ENCODE measurements at regions not wholly inside any gene's neighbourhood (a gene's known extent, or its start where the extent isn't known, plus 50 kb on each side); places are given as distances from the start of the nearest gene placed in this dataset.

DNA sequence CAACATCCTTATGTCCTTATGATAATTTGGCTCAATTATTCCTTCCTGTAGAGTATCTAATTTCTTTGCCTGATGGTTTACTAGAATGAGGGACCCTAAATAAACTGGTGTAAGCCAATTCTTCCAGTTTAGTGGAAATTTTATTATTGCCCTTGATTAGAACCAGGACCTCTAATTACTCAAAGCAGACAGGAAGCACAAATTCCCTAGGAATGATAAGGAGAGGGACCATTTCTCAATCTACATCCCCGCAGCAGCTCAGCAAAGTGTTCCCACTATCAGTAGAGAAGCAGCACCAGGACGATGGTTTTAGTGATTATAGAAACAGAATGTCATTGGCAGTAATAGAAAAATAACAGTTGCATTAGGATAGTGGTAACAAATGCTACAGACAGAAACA, 97.1 kb downstream of the PLPPR4 start:
- Histone ChIP-seq H3K27ac (no peak overlapping the region), H3K4me3 (no peak overlapping the region), H3K4me1 (replicated peaks) (no peaks in the 10 kb centered on the region), H3K27me3 (replicated peaks; ENCODE audit: insufficient read depth) (no peaks in the 10 kb centered on the region), H3K9me3 (no peaks in the 10 kb centered on the region), H3K36me3 (no peaks in the 10 kb centered on the region)
- DNase-seq (ENCODE audit: low spot score) = no peak
- TF ChIP-seq, protein P1, sequence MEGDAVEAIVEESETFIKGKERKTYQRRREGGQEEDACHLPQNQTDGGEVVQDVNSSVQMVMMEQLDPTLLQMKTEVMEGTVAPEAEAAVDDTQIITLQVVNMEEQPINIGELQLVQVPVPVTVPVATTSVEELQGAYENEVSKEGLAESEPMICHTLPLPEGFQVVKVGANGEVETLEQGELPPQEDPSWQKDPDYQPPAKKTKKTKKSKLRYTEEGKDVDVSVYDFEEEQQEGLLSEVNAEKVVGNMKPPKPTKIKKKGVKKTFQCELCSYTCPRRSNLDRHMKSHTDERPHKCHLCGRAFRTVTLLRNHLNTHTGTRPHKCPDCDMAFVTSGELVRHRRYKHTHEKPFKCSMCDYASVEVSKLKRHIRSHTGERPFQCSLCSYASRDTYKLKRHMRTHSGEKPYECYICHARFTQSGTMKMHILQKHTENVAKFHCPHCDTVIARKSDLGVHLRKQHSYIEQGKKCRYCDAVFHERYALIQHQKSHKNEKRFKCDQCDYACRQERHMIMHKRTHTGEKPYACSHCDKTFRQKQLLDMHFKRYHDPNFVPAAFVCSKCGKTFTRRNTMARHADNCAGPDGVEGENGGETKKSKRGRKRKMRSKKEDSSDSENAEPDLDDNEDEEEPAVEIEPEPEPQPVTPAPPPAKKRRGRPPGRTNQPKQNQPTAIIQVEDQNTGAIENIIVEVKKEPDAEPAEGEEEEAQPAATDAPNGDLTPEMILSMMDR (IDR thresholded peaks at IDR 0.05) = no peak
- TF ChIP-seq POLR2A (IDR thresholded peaks at IDR 0.05) = no peak
- no peak for TF ChIP-seq POLR2AphosphoS5 (IDR thresholded peaks at IDR 0.05)
- 90% methylated on average over 2 of the region's 2 CpGs for WGBS
- intact Hi-C loops (cut with DNase I) = no loop called here

DNA sequence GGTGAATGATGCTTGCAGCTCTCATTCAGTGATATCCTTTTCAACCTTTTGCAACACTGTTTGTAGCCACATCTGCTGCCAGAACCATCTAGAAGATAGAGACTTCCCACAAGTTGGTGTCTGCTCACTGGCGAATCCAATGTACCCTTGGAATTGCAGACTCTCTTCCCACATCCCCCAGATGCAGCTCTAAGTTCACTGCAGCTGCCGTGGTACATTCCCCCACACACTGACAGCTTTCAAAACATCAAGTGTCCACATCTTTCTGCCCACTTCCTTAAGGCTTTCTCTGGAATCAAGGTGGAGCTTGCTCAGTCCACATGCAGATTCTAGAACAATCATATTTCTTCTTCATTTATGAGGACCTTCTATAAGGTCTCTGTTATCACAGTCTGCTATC, 99.2 kb downstream of the PLPPR4 start:
- Histone ChIP-seq H3K9me3 (no peaks in the 10 kb centered on the region), H3K27ac (no peak overlapping the region), H3K27me3 (replicated peaks; ENCODE audit: insufficient read depth) (no peaks in the 10 kb centered on the region), H3K36me3 (no peaks in the 10 kb centered on the region), H3K4me1 (replicated peaks) (no peaks in the 10 kb centered on the region), H3K4me3 (no peak overlapping the region)
- intact Hi-C loops (cut with DNase I) = no loop called here
- 71% methylated on average over 2 of the region's 2 CpGs for WGBS
- DNase-seq (ENCODE audit: low spot score) = no peak
- TF ChIP-seq, protein P1 (IDR thresholded peaks at IDR 0.05) = no peak
- TF ChIP-seq POLR2AphosphoS5 (IDR thresholded peaks at IDR 0.05) (no peak), POLR2A (IDR thresholded peaks at IDR 0.05) (no peak)

DNA sequence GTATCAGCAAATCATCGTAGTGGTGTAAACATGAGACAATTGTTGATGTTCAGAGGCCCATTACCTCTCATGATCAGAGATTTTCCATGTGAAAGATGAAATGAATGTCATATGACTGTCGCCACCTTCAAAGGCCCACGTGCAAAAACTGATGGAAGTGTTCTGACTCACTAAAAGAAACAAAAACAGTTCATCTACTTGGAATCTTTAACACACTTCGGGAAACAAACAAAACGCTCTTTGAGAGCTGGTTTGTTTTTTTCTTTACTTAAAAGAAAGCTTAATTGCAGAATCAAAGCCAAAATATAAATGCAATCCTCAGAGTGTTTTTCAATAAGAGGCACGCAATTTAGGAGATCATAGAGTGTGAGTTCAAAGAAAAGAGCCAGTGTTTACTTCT, 100.8 kb downstream of the PLPPR4 start:
- intact Hi-C loops (cut with DNase I) = no loop called here
- Histone ChIP-seq H3K4me1 (replicated peaks) (no peaks in the 10 kb centered on the region), H3K36me3 (no peaks in the 10 kb centered on the region), H3K27me3 (replicated peaks; ENCODE audit: insufficient read depth) (no peaks in the 10 kb centered on the region), H3K9me3 (no peaks in the 10 kb centered on the region), H3K27ac (no peak overlapping the region), H3K4me3 (no peak overlapping the region)
- 49% methylated on average over 6 of the region's 6 CpGs for WGBS
- no peak for DNase-seq (ENCODE audit: low spot score)
- TF ChIP-seq, protein P1 (IDR thresholded peaks at IDR 0.05) = no peak
- TF ChIP-seq POLR2AphosphoS5 (IDR thresholded peaks at IDR 0.05) (no peak), POLR2A (IDR thresholded peaks at IDR 0.05) (no peak)

DNA sequence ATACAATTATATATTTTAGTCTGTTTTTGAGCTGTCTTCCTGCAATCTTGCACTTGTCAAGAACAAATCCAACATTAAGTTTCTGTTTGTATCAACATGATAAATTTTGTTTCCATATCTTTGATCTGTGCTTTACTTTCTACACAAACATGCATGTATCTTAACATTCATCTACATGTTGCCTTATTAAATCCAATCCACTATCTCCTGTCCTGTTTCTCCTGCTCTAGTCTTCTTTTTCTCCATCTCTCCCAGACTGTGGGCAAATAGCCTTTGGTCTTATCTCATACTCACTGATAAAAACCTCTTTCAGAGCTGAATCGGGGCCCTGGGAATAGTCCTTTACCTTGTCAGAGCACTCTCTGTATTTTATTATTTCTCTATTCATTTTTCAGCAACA, 101.3 kb downstream of the PLPPR4 start:
- no peaks in the 10 kb centered on the region for H3K36me3 ChIP-seq
- H3K4me1 ChIP-seq (replicated peaks) = no peaks in the 10 kb centered on the region
- DNase-seq (ENCODE audit: low spot score) = no peak
- H3K9me3 ChIP-seq = no peaks in the 10 kb centered on the region
- intact Hi-C loops (cut with DNase I) = no loop called here
- H3K27ac ChIP-seq = no peak overlapping the region
- no peak overlapping the region for H3K4me3 ChIP-seq
- H3K27me3 ChIP-seq (replicated peaks; ENCODE audit: insufficient read depth) = no peaks in the 10 kb centered on the region
- TF ChIP-seq, protein P1 (IDR thresholded peaks at IDR 0.05) = no peak
- TF ChIP-seq POLR2AphosphoS5 (IDR thresholded peaks at IDR 0.05) (no peak), POLR2A (IDR thresholded peaks at IDR 0.05) (no peak)
- 45% methylated on average over 1 of the region's 1 CpG for WGBS

DNA sequence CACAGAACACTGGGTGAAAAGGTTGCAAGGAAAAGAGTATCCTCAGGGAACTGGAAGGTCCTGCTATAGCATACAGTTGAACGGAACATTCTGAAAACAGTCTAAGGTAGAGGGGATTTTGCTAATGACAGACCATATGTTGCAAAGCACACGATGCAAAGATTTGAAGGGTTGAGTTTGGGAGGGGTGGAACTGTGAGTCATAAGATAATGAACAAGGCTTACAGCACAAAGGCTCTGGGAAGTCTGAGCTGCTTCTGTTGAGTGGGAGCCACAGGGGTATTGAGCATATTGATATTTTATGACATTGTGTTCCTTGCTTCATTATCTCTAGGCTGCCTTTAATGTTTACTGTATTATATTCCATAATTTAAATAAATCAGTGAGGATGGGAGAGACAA, 104.9 kb downstream of the PLPPR4 start:
- Histone ChIP-seq H3K27ac (no peak overlapping the region), H3K9me3 (no peaks in the 10 kb centered on the region), H3K4me1 (replicated peaks) (no peaks in the 10 kb centered on the region), H3K4me3 (no peak overlapping the region), H3K36me3 (no peaks in the 10 kb centered on the region), H3K27me3 (replicated peaks; ENCODE audit: insufficient read depth) (no peaks in the 10 kb centered on the region)
- WGBS = 66% methylated on average over 2 of the region's 2 CpGs
- intact Hi-C loops (cut with DNase I) = no loop called here
- DNase-seq (ENCODE audit: low spot score) = no peak
- no peak for TF ChIP-seq POLR2AphosphoS5 (IDR thresholded peaks at IDR 0.05)
- no peak for TF ChIP-seq POLR2A (IDR thresholded peaks at IDR 0.05)
- TF ChIP-seq, protein P1 (IDR thresholded peaks at IDR 0.05) = no peak
